PC-9 (cell line): ENCODE measurements at regions not wholly inside any gene's neighbourhood (a gene's known extent, or its start where the extent isn't known, plus 50 kb on each side); places are given as distances from the start of the nearest gene placed in this dataset.

ENCODE experiments used
- BruUV-seq: library from RNA; stranded (reverse); fragments of 400-500 nt; replicated peaks from 2 replicates; lab custom pipeline; 2021; lab: Mats Ljungman, UMichigan
- CTCF ChIA-PET: fragments of 300-600 bp; sonication (Branson Sonifier 250); formaldehyde crosslinking; loops from one replicate; lab custom pipeline; 2022; ENCODE audit warnings: antibody characterized with exemption; lab: Charles Lee
- POLR2A ChIA-PET: fragments of 300-600 bp; sonication (Branson Sonifier 250); formaldehyde crosslinking; loops from one replicate; lab custom pipeline; 2022; ENCODE audit warnings: antibody characterized with exemption; ENCODE audit not compliant: unreplicated experiment; lab: Charles Lee
- DNase-seq, 2 experiments: peaks; one replicate each; pipeline versions ENCODE4 v3.0.0 to v3.0.0-alpha.2; 2015 to 2022; ENCODE audit warnings: mixed read lengths in 1 of 2
- H2AFZ ChIP-seq: fragments of 200-600 bp; sonication (generic); 2 replicates; pipeline ENCODE4 v1.8.1; 2017; ENCODE audit warnings: antibody characterized with exemption
- H3F3A ChIP-seq: fragments of 200-600 bp; sonication (generic); 2 replicates; pipeline ENCODE4 v1.8.1; 2017; ENCODE audit warnings: antibody characterized with exemption, mild to moderate bottlenecking, low read depth; ENCODE audit not compliant: insufficient read depth
- H3K27ac ChIP-seq: fragments of 200-600 bp; sonication (generic); 2 replicates; pipeline ENCODE4 v1.6.1; 2016; ENCODE audit warnings: mixed run types
- H3K27me3 ChIP-seq: fragments of 200-600 bp; sonication (generic); 2 replicates; pipeline ENCODE4 v1.6.1; 2016; ENCODE audit warnings: low read depth, mixed run types; ENCODE audit not compliant: insufficient read depth
- H3K36me3 ChIP-seq: fragments of 200-600 bp; sonication (generic); 2 replicates; pipeline ENCODE4 v1.6.1; 2016; ENCODE audit warnings: low read depth, mixed run types
- H3K4me1 ChIP-seq: fragments of 200-600 bp; sonication (generic); replicated peaks from 2 replicates; pipeline ENCODE4 v1.6.1; 2016; ENCODE audit warnings: mixed run types; ENCODE audit not compliant: insufficient read depth
- H3K4me2 ChIP-seq: fragments of 200-600 bp; sonication (generic); 2 replicates; pipeline ENCODE4 v1.6.1; 2017; ENCODE audit warnings: mixed run types
- H3K4me3 ChIP-seq: fragments of 200-600 bp; sonication (generic); 2 replicates; pipeline ENCODE4 v1.6.1; 2016; ENCODE audit warnings: mixed run types
- H3K79me2 ChIP-seq: fragments of 200-600 bp; sonication (generic); 2 replicates; pipeline ENCODE4 v1.6.1; 2017; ENCODE audit warnings: low read depth, mixed run types
- H3K9me2 ChIP-seq: fragments of 200-600 bp; sonication (generic); 2 replicates; pipeline ENCODE4 v1.8.1; 2017; ENCODE audit warnings: mild to moderate bottlenecking; ENCODE audit not compliant: insufficient read depth
- H3K9me3 ChIP-seq: fragments of 200-600 bp; sonication (generic); 2 replicates; pipeline ENCODE4 v1.8.1; 2016; ENCODE audit warnings: low read depth; ENCODE audit not compliant: insufficient read depth
- H4K20me1 ChIP-seq: fragments of 200-600 bp; sonication (generic); 2 replicates; pipeline ENCODE4 v1.8.1; 2017; ENCODE audit not compliant: insufficient read depth
- EZH2 ChIP-seq: fragments of 200-600 bp; sonication (generic); IDR thresholded peaks from 2 replicates; pipeline ENCODE4 v1.8.0; 2017; ENCODE audit warnings: antibody characterized with exemption, low read depth
- intact Hi-C: fragments of 100-400 bp; cut with micrococcal nuclease; formaldehyde crosslinking; loops from one replicate; pipeline ENCODE4 v1.10.0; 2022; ENCODE audit not compliant: unreplicated experiment
- TF ChIP-seq, protein P1 (sequence below): fragments of 200-600 bp; sonication (generic); conservative IDR thresholded peaks from 2 replicates; pipeline ENCODE4 v1.6.1; 2017; ENCODE audit warnings: mixed run types, antibody characterized with exemption, mild to moderate bottlenecking, moderate library complexity

DNA sequence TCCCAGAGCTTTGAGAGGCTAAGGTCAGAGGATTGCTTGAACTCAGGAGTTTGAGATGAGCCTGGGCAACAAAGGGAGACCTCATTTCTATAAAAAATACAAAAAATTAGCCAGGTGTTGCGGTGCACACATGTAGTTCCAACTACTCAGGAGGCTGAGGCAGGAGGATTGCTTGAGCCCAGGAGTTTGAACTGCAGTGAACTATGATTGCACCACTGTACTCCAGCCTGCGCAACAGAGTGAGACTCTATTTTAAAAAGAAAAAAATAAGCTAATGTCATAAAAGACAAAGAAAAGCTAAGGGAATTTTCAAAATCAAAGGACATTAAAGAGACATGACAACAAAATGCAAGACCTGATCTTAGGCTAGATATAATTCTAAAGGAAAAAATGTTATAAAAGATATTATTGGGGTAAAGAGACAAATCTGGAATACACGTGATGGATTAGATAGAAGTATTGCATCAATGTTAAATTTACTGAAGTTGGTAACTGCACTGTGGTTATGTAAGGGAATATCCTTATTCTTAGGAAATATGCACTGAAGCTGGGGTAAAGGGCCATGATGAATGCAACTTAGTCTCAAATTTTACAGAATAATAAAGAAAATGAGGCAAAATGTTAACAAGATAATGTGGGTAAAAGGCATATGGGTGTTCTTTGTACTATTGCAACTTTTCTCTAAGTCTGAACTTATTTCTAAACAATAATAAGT, 75.2 kb downstream of the SPRY1 start:
- Histone ChIP-seq H3K4me1 (peaks cover 5% of the 10 kb centered on the region), H3K4me3 (no peak overlapping the region), H3K4me2 (no peak overlapping the region), H2AFZ (no peak overlapping the region), H3K9me2 (no peaks in the 10 kb centered on the region), H3F3A (no peaks in the 10 kb centered on the region), H4K20me1 (no peaks in the 10 kb centered on the region), H3K36me3 (no peaks in the 10 kb centered on the region), H3K27ac (no peak overlapping the region), H3K79me2 (no peaks in the 10 kb centered on the region), H3K27me3 (no peaks in the 10 kb centered on the region), H3K9me3 (peaks cover 3% of the 10 kb centered on the region; the same call in 1 of the 2 replicates)
- intact Hi-C loops = no loop called here
- no peak for DNase-seq
- CTCF ChIA-PET = no interaction called here
- TF ChIP-seq, protein P1, sequence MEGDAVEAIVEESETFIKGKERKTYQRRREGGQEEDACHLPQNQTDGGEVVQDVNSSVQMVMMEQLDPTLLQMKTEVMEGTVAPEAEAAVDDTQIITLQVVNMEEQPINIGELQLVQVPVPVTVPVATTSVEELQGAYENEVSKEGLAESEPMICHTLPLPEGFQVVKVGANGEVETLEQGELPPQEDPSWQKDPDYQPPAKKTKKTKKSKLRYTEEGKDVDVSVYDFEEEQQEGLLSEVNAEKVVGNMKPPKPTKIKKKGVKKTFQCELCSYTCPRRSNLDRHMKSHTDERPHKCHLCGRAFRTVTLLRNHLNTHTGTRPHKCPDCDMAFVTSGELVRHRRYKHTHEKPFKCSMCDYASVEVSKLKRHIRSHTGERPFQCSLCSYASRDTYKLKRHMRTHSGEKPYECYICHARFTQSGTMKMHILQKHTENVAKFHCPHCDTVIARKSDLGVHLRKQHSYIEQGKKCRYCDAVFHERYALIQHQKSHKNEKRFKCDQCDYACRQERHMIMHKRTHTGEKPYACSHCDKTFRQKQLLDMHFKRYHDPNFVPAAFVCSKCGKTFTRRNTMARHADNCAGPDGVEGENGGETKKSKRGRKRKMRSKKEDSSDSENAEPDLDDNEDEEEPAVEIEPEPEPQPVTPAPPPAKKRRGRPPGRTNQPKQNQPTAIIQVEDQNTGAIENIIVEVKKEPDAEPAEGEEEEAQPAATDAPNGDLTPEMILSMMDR = no peak
- no peak for TF ChIP-seq EZH2
- BruUV-seq = no TSS peak
- POLR2A ChIA-PET = interaction anchor here (0.7 kb wide), 1 partner anchor 478 kb away, joined by 3 read pairs; no protein-coding TSS in a partner anchor

DNA sequence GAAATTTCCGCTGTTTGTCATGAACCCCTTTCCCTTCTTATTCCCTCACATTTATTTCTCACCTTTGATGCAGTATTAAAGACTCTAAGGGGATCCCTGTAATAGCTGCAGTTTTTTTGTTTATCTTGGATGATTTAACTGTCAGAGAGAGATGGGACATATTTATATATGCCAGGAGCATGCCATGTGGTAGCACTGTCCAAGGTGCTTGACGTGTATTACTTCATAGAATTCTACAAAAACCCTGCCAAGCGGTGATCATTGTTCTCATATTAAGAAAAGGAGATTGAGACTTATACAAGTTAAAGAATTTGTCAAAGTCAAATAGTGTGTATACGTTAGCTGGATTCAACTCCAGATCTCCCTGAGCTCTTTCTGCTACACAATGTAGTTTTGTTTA, 78.2 kb downstream of the SPRY1 start:
- Histone ChIP-seq H3K4me2 (no peak overlapping the region), H3K79me2 (no peaks in the 10 kb centered on the region), H3K4me1 (peaks cover 22% of the 10 kb centered on the region), H3K9me2 (no peaks in the 10 kb centered on the region), H3F3A (peaks cover 19% of the 10 kb centered on the region), H3K9me3 (peaks cover 3% of the 10 kb centered on the region; the same call in 1 of the 2 replicates), H4K20me1 (no peaks in the 10 kb centered on the region), H3K27me3 (no peaks in the 10 kb centered on the region), H3K4me3 (no peak overlapping the region), H2AFZ (no peak overlapping the region), H3K36me3 (no peaks in the 10 kb centered on the region), H3K27ac (no peak overlapping the region)
- TF ChIP-seq EZH2 = no peak
- TF ChIP-seq, protein P1 = no peak
- intact Hi-C loops = no loop called here
- no TSS peak for BruUV-seq
- no peak for DNase-seq
- POLR2A ChIA-PET = no interaction called here
- CTCF ChIA-PET = interaction anchor here (0.7 kb wide), 1 partner anchor 123 kb away, joined by 3 read pairs; no protein-coding TSS in a partner anchor

DNA sequence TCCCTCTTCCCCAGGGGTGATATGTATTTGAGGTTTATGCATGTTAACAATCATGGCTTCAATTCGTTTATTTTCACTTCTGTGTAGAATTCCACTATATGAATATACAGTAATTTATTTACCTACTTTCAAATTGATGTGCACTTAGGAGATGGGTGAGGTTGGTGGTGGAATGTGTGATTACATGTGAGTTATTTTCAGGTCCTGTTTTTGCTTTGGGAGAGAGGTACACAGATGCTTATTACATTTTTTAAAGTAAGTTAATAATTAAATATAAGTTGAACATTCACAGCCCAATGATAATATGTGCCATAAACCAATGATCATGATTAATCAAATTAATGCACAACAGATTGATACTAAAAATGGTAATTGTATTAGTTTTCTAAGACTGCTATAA, 79.5 kb downstream of the SPRY1 start:
- Histone ChIP-seq H3K9me3 (peaks cover 3% of the 10 kb centered on the region; the same call in 1 of the 2 replicates), H3K9me2 (no peaks in the 10 kb centered on the region), H4K20me1 (no peaks in the 10 kb centered on the region), H3K36me3 (no peaks in the 10 kb centered on the region), H3K27ac (no peak overlapping the region), H3F3A (peaks cover 27% of the 10 kb centered on the region), H3K4me1 (peaks cover 31% of the 10 kb centered on the region), H3K4me3 (no peak overlapping the region), H2AFZ (no peak overlapping the region), H3K27me3 (no peaks in the 10 kb centered on the region), H3K79me2 (no peaks in the 10 kb centered on the region), H3K4me2 (no peak overlapping the region)
- ChIA-PET POLR2A (no interaction called here), CTCF (no interaction called here)
- intact Hi-C loops = no loop called here
- no peak for DNase-seq
- TF ChIP-seq, protein P1 = no peak
- no peak for TF ChIP-seq EZH2
- no TSS peak for BruUV-seq
